A673 (cell line): ENCODE measurements at regions not wholly inside any gene's neighbourhood (a gene's known extent, or its start where the extent isn't known, plus 50 kb on each side); places are given as distances from the start of the nearest gene placed in this dataset.

Experiments
- EZH2 ChIP-seq: fragments of 200-600 bp; sonication (generic); IDR thresholded peaks from 2 replicates; pipeline ENCODE4 v1.6.1; 2017; ENCODE audit warnings: borderline replicate concordance, low read depth, mild to moderate bottlenecking, mixed read lengths, antibody characterized with exemption, low read length; ENCODE audit not compliant: poor library complexity, severe bottlenecking
- TF ChIP-seq, protein P1 (sequence below): fragments of 300-800, 200-600 bp; sonication (generic); conservative IDR thresholded peaks from 2 replicates; pipeline ENCODE4 v1.5.1; 2017; ENCODE audit warnings: low read depth, mild to moderate bottlenecking, antibody characterized with exemption, low read length, moderate library complexity, mixed read lengths

DNA sequence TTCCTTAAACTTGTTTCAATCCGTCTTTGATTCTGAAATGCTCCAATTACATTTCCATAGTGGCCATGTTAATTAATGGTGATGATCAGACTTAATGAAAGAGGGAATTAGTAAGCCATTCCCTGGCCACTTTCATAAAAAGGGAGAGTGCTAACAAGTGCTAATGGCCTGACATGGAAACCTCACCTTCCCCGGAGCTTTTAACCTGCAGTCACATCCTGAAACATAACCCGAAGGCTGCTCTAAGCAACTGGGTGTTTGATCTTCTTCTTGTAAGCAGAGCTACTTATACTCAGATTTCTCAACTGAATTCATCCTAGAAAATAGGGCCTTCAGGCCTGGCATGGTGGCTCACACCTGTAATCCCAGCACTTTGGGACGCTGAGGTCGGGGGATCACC is 67.1 kb upstream of the ZMYND8 start:
- TF ChIP-seq, protein P1, sequence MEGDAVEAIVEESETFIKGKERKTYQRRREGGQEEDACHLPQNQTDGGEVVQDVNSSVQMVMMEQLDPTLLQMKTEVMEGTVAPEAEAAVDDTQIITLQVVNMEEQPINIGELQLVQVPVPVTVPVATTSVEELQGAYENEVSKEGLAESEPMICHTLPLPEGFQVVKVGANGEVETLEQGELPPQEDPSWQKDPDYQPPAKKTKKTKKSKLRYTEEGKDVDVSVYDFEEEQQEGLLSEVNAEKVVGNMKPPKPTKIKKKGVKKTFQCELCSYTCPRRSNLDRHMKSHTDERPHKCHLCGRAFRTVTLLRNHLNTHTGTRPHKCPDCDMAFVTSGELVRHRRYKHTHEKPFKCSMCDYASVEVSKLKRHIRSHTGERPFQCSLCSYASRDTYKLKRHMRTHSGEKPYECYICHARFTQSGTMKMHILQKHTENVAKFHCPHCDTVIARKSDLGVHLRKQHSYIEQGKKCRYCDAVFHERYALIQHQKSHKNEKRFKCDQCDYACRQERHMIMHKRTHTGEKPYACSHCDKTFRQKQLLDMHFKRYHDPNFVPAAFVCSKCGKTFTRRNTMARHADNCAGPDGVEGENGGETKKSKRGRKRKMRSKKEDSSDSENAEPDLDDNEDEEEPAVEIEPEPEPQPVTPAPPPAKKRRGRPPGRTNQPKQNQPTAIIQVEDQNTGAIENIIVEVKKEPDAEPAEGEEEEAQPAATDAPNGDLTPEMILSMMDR = no peak
- TF ChIP-seq EZH2 = no peak
